GM21423 (cell line): ENCODE measurements at regions not wholly inside any gene's neighbourhood (a gene's known extent, or its start where the extent isn't known, plus 50 kb on each side); places are given as distances from the start of the nearest gene placed in this dataset.

Source experiments
- ATAC-seq: cut with Tn5 transposase; IDR thresholded peaks from one replicate; pipeline ENCODE4 v1.9.1; 2021; ENCODE audit warnings: mild to moderate bottlenecking, moderate library complexity; ENCODE audit not compliant: unreplicated experiment

- no peak for ATAC-seq
These were observed 587.6 kb upstream of the DIPK2B start for GRCh38 chrX:45788315-45788714.

- ATAC-seq = no peak
These were observed 583.9 kb upstream of the DIPK2B start for GRCh38 chrX:45784590-45784989.

- no peak for ATAC-seq
These were observed 582.3 kb upstream of the DIPK2B start for GRCh38 chrX:45783002-45783401.

- no peak for ATAC-seq
These were observed 581.4 kb upstream of the DIPK2B start for GRCh38 chrX:45781901-45782553.

GRCh38 chrX:45778616-45779015 is 577.9 kb upstream of the DIPK2B start:
- no peak for ATAC-seq

GRCh38 chrX:45777366-45777765 is 576.7 kb upstream of the DIPK2B start:
- ATAC-seq = no peak

GRCh38 chrX:45775468-45775867 is 574.8 kb upstream of the DIPK2B start:
- no peak for ATAC-seq

- no peak for ATAC-seq
These were observed 574.3 kb upstream of the DIPK2B start for GRCh38 chrX:45774961-45775360.

- no peak for ATAC-seq
These were observed 572.9 kb upstream of the DIPK2B start for GRCh38 chrX:45773572-45773971.

GRCh38 chrX:45771560-45772340 is 571.1 kb upstream of the DIPK2B start:
- peak; percentile 46 for ATAC-seq

- ATAC-seq = no peak
These were observed 570.4 kb upstream of the DIPK2B start for GRCh38 chrX:45771114-45771513.

GRCh38 chrX:45769761-45770582 is 569.3 kb upstream of the DIPK2B start:
- peak; percentile 92 for ATAC-seq

GRCh38 chrX:45768666-45769236 is 568.1 kb upstream of the DIPK2B start:
- no peak for ATAC-seq

- ATAC-seq = no peak
These were observed 566.4 kb upstream of the DIPK2B start for GRCh38 chrX:45766981-45767501.

GRCh38 chrX:45765767-45766166 is 565.1 kb upstream of the DIPK2B start:
- ATAC-seq = no peak

- ATAC-seq = no peak
These were observed 564.6 kb upstream of the DIPK2B start for GRCh38 chrX:45765281-45765680.

GRCh38 chrX:45762699-45763647 is 562.3 kb upstream of the DIPK2B start:
- no peak for ATAC-seq

- no peak for ATAC-seq
These were observed 561.2 kb upstream of the DIPK2B start for GRCh38 chrX:45761920-45762319.

- ATAC-seq = no peak
These were observed 559.6 kb upstream of the DIPK2B start for GRCh38 chrX:45760187-45760742.
